ENCODE measurements at regions not wholly inside any gene's neighbourhood (a gene's known extent, or its start where the extent isn't known, plus 50 kb on each side); places are given as distances from the start of the nearest gene placed in this dataset.

DNA sequence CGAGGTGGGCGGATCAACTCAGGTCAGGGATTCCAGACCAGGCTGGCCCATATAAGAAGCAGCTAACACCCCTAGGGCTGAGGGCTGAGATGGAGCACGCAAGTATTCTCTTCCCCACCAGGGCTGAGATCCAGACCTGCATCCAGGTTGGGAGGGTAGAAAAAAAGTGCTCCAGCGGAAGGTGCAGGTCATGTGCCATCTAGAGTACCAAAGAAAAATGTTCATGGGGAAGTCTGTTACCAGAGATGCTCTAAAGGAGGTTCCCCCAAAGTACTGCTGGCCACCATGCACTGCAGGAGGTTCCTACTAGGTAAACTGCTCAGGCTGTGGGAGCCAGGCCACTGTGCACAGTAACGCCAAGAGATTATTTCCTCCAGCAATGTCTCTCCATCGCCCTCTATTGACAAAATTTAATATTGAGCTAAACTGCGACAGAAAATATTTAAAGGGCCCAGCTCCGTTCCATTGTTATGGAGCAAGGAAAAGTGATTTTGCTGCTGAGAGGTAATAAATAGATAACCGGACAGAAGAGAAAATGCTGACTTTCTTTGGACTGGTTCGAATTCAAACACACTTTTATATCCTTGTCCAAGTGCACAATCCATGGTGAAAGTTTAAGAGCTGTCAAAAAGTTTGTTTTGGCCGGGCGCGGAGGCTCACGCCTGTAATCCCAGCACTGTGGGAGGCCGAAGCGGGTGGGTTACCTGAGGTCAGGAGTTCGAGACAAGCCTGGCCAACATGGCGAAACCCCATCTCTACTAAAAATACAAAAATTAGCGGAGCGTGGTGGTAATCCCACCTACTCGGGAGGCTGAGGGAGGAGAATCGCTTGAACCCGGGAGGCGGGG lies 159.9 kb downstream of the OR2B2 start (continued):
- TF ChIP-seq ZNF761 (CRISPR knock-in tag; conservative IDR thresholded peaks at IDR 0.05) (no peak), HDAC2 (CRISPR knock-in tag; IDR thresholded peaks at IDR 0.05) (peak; percentile 55), MED1 (CRISPR knock-in tag; IDR thresholded peaks at IDR 0.05) (peak; percentile 27; the same call in 1 of the 2 replicates), RCOR2 (CRISPR knock-in tag; IDR thresholded peaks at IDR 0.05) (peak; percentile 56; the same call in 1 of the 2 replicates), TFDP2 (CRISPR knock-in tag; IDR thresholded peaks at IDR 0.05) (0 out of 2 replicates have a peak, but pooled peaks have one; percentile 19), HMGXB4 (CRISPR knock-in tag; IDR thresholded peaks at IDR 0.05; ENCODE audit: borderline replicate concordance in 1 of 2, low read depth in 1 of 2) (peak; percentile 94 to 97), TP53 (CRISPR knock-in tag; conservative IDR thresholded peaks at IDR 0.05) (peak; percentile 24; the same call in 1 of the 2 replicates), IKZF4 (CRISPR knock-in tag; IDR thresholded peaks at IDR 0.05; ENCODE audit: borderline replicate concordance, low read depth, not compliant biosample characterization) (peak; percentile 20), REPIN1 (CRISPR knock-in tag; IDR thresholded peaks at IDR 0.05; ENCODE audit: borderline replicate concordance, low read depth) (peak; percentile 74), PHF21A (CRISPR knock-in tag; IDR thresholded peaks at IDR 0.05) (peak; percentile 62; the same call in 1 of the 2 replicates), HNF1B (CRISPR knock-in tag; IDR thresholded peaks at IDR 0.05) (peak; percentile 52), HHEX (CRISPR knock-in tag; IDR thresholded peaks at IDR 0.05) (no peak), ZNF350 (CRISPR knock-in tag; IDR thresholded peaks at IDR 0.05; ENCODE audit: borderline replicate concordance, low read depth) (peak; percentile 25; the same call in 1 of the 2 replicates)
- TF ChIP-seq, protein P1, sequence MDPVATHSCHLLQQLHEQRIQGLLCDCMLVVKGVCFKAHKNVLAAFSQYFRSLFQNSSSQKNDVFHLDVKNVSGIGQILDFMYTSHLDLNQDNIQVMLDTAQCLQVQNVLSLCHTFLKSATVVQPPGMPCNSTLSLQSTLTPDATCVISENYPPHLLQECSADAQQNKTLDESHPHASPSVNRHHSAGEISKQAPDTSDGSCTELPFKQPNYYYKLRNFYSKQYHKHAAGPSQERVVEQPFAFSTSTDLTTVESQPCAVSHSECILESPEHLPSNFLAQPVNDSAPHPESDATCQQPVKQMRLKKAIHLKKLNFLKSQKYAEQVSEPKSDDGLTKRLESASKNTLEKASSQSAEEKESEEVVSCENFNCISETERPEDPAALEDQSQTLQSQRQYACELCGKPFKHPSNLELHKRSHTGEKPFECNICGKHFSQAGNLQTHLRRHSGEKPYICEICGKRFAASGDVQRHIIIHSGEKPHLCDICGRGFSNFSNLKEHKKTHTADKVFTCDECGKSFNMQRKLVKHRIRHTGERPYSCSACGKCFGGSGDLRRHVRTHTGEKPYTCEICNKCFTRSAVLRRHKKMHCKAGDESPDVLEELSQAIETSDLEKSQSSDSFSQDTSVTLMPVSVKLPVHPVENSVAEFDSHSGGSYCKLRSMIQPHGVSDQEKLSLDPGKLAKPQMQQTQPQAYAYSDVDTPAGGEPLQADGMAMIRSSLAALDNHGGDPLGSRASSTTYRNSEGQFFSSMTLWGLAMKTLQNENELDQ (CRISPR knock-in tag; IDR thresholded peaks at IDR 0.05; ENCODE audit: borderline replicate concordance), result no peak
- TF ChIP-seq, protein P2, sequence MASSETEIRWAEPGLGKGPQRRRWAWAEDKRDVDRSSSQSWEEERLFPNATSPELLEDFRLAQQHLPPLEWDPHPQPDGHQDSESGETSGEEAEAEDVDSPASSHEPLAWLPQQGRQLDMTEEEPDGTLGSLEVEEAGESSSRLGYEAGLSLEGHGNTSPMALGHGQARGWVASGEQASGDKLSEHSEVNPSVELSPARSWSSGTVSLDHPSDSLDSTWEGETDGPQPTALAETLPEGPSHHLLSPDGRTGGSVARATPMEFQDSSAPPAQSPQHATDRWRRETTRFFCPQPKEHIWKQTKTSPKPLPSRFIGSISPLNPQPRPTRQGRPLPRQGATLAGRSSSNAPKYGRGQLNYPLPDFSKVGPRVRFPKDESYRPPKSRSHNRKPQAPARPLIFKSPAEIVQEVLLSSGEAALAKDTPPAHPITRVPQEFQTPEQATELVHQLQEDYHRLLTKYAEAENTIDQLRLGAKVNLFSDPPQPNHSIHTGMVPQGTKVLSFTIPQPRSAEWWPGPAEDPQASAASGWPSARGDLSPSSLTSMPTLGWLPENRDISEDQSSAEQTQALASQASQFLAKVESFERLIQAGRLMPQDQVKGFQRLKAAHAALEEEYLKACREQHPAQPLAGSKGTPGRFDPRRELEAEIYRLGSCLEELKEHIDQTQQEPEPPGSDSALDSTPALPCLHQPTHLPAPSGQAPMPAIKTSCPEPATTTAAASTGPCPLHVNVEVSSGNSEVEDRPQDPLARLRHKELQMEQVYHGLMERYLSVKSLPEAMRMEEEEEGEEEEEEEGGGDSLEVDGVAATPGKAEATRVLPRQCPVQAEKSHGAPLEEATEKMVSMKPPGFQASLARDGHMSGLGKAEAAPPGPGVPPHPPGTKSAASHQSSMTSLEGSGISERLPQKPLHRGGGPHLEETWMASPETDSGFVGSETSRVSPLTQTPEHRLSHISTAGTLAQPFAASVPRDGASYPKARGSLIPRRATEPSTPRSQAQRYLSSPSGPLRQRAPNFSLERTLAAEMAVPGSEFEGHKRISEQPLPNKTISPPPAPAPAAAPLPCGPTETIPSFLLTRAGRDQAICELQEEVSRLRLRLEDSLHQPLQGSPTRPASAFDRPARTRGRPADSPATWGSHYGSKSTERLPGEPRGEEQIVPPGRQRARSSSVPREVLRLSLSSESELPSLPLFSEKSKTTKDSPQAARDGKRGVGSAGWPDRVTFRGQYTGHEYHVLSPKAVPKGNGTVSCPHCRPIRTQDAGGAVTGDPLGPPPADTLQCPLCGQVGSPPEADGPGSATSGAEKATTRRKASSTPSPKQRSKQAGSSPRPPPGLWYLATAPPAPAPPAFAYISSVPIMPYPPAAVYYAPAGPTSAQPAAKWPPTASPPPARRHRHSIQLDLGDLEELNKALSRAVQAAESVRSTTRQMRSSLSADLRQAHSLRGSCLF (CRISPR knock-in tag; IDR thresholded peaks at IDR 0.05; ENCODE audit: borderline replicate concordance), result 0 out of 2 replicates have a peak, but pooled peaks have one; percentile 35

Measured in HepG2 (cell line).